H9 (cell line): ENCODE measurements at regions not wholly inside any gene's neighbourhood (a gene's known extent, or its start where the extent isn't known, plus 50 kb on each side); places are given as distances from the start of the nearest gene placed in this dataset.

ENCODE experiments used
- DNase-seq: peaks from one replicate; pipeline ENCODE4 v3.0.0-alpha.2; 2017
- H2AFZ ChIP-seq: one replicate; pipeline ENCODE4 v1.6.1; 2013; ENCODE audit warnings: mild to moderate bottlenecking, low read length, control low read depth, moderate library complexity
- H2AK5ac ChIP-seq: 2 replicates; pipeline ENCODE4 v1.6.1; 2013; ENCODE audit warnings: low read length, control low read depth, mixed read lengths; ENCODE audit not compliant: insufficient read length
- H2BK120ac ChIP-seq: one replicate; pipeline ENCODE4 v1.6.1; 2013; ENCODE audit warnings: low read depth, mild to moderate bottlenecking, low read length, control low read depth, inconsistent platforms; ENCODE audit not compliant: poor library complexity, severe bottlenecking
- H2BK12ac ChIP-seq: 2 replicates; pipeline ENCODE4 v1.6.1; 2013; ENCODE audit warnings: low read length, control low read depth, mixed read lengths, low read depth; ENCODE audit not compliant: insufficient read length
- H2BK15ac ChIP-seq: 2 replicates; pipeline ENCODE4 v1.6.1; 2013; ENCODE audit warnings: low read depth, low read length, control low read depth
- H2BK20ac ChIP-seq: one replicate; pipeline ENCODE4 v1.6.1; 2013; ENCODE audit warnings: low read depth, mild to moderate bottlenecking, low read length, control low read depth, inconsistent platforms; ENCODE audit not compliant: poor library complexity, severe bottlenecking
- H2BK5ac ChIP-seq: 2 replicates; pipeline ENCODE4 v1.6.1; 2013; ENCODE audit warnings: low read length, control low read depth, mixed read lengths; ENCODE audit not compliant: insufficient read length
- H3K14ac ChIP-seq: 2 replicates; pipeline ENCODE4 v1.6.1; 2013; ENCODE audit warnings: low read length, control low read depth; ENCODE audit not compliant: insufficient read depth
- H3K18ac ChIP-seq: 2 replicates; pipeline ENCODE4 v1.6.1; 2013; ENCODE audit warnings: low read depth, mild to moderate bottlenecking, mixed read lengths, low read length, control low read depth; ENCODE audit not compliant: insufficient read length
- H3K23ac ChIP-seq: 2 replicates; pipeline ENCODE4 v1.6.1; 2013; ENCODE audit warnings: low read length, control low read depth, mixed read lengths, low read depth; ENCODE audit not compliant: insufficient read length
- H3K23me2 ChIP-seq: 2 replicates; pipeline ENCODE4 v1.6.1; 2013; ENCODE audit warnings: low read depth, mild to moderate bottlenecking, mixed read lengths, low read length, control low read depth; ENCODE audit not compliant: insufficient read length, poor library complexity, severe bottlenecking
- H3K27ac ChIP-seq: 2 replicates; pipeline ENCODE4 v1.5.1; 2013; ENCODE audit warnings: low read length, control low read depth, mixed read lengths, low read depth; ENCODE audit not compliant: insufficient read length
- H3K27me3 ChIP-seq: 2 replicates; pipeline ENCODE4 v1.6.1; 2013; ENCODE audit warnings: low read length, control low read depth, inconsistent platforms; ENCODE audit not compliant: insufficient read depth
- H3K4ac ChIP-seq: 2 replicates; pipeline ENCODE4 v1.6.1; 2013; ENCODE audit warnings: low read depth, mild to moderate bottlenecking, control low read depth, inconsistent platforms, low read length, moderate library complexity
- H3K4me1 ChIP-seq: 2 replicates; pipeline ENCODE4 v1.6.1; 2013; ENCODE audit warnings: low read length, control low read depth, inconsistent platforms; ENCODE audit not compliant: insufficient read depth
- H3K4me2 ChIP-seq: 2 replicates; pipeline ENCODE4 v1.6.1; 2013; ENCODE audit warnings: low read length, control low read depth, mixed read lengths; ENCODE audit not compliant: insufficient read length, insufficient read depth
- H3K56ac ChIP-seq: 2 replicates; pipeline ENCODE4 v1.6.1; 2013; ENCODE audit warnings: low read depth, mild to moderate bottlenecking, mixed read lengths, low read length, control low read depth; ENCODE audit not compliant: insufficient read length
- H3K79me1 ChIP-seq: 2 replicates; pipeline ENCODE4 v1.6.1; 2013; ENCODE audit warnings: low read depth, mild to moderate bottlenecking, moderate library complexity, low read length, control low read depth, inconsistent platforms; ENCODE audit not compliant: insufficient read depth, poor library complexity, severe bottlenecking
- H3K79me2 ChIP-seq: 2 replicates; pipeline ENCODE4 v1.6.1; 2013; ENCODE audit warnings: low read length, control low read depth, inconsistent platforms; ENCODE audit not compliant: insufficient read depth
- H3K9ac ChIP-seq: 2 replicates; pipeline ENCODE4 v1.6.1; 2013; ENCODE audit warnings: low read length, control low read depth, mixed read lengths; ENCODE audit not compliant: insufficient read length; ENCODE audit errors: extremely low read depth
- H3K9me3 ChIP-seq: one replicate; pipeline ENCODE4 v1.6.1; 2013; ENCODE audit warnings: low read depth, low read length, inconsistent platforms; ENCODE audit not compliant: control insufficient read depth
- H3T11ph ChIP-seq: one replicate; pipeline ENCODE4 v1.6.1; 2013; ENCODE audit warnings: mild to moderate bottlenecking, low read length, control low read depth, inconsistent platforms
- H4K20me1 ChIP-seq: one replicate; pipeline ENCODE4 v1.6.1; 2013; ENCODE audit not compliant: control insufficient read depth, insufficient read length, insufficient read depth
- H4K5ac ChIP-seq: 2 replicates; pipeline ENCODE4 v1.6.1; 2013; ENCODE audit warnings: low read depth, mild to moderate bottlenecking, mixed read lengths, low read length, control low read depth; ENCODE audit not compliant: insufficient read length
- H4K8ac ChIP-seq: replicated peaks from 2 replicates; pipeline ENCODE4 v1.6.1; 2013; ENCODE audit warnings: low read length, control low read depth, mixed read lengths, low read depth; ENCODE audit not compliant: insufficient read length
- H4K91ac ChIP-seq: 2 replicates; pipeline ENCODE4 v1.6.1; 2013; ENCODE audit warnings: low read depth, mild to moderate bottlenecking, moderate library complexity, mixed read lengths, low read length, control low read depth; ENCODE audit not compliant: insufficient read length
- H3K27ac Mint-ChIP-seq, 3 experiments: 2 replicates in 2 of 3; 3 replicates in 1 of 3; pipeline ENCODE4 v1.8.0; 2020 to 2021; ENCODE audit warnings: mixed read lengths in 3 of 3, mild to moderate bottlenecking in 1 of 3, moderate library complexity in 1 of 3
- H3K27me3 Mint-ChIP-seq: 2 replicates; pipeline ENCODE4 v1.8.0; 2021; ENCODE audit warnings: low read depth, mild to moderate bottlenecking, moderate library complexity, mixed read lengths
- H3K36me3 Mint-ChIP-seq, 3 experiments: 2 replicates in 2 of 3; 3 replicates in 1 of 3; pipeline ENCODE4 v1.8.0; 2020 to 2021; ENCODE audit warnings: low read depth in 3 of 3, mixed read lengths in 3 of 3; ENCODE audit not compliant: insufficient read depth in 1 of 3
- H3K4me1 Mint-ChIP-seq, 2 experiments: 2 replicates each; pipeline ENCODE4 v1.8.0; 2020; ENCODE audit warnings: mixed read lengths in 2 of 2
- H3K4me3 Mint-ChIP-seq, 2 experiments: 2 replicates in 1 of 2; 3 replicates in 1 of 2; pipeline ENCODE4 v1.8.0; 2020 to 2021; ENCODE audit warnings: mild to moderate bottlenecking in 2 of 2, mixed read lengths in 2 of 2, moderate library complexity in 1 of 2
- H3K9me3 Mint-ChIP-seq, 2 experiments: 2 replicates in 1 of 2; 3 replicates in 1 of 2; pipeline ENCODE4 v1.8.0; 2020; ENCODE audit warnings: mild to moderate bottlenecking in 2 of 2, mixed read lengths in 2 of 2, moderate library complexity in 1 of 2
- CTCF ChIP-seq: fragments of 200-600 bp; sonication (generic); conservative IDR thresholded peaks from 3 replicates; pipeline ENCODE4 v1.8.0; 2021; ENCODE audit warnings: antibody characterized with exemption, mild to moderate bottlenecking
- WGBS: extraction: QIAGEN DNeasy Blood & Tissue Kit; methylation state at CpG from one replicate; pipeline ENCODE4 v1.1.7; 2013; ENCODE audit warnings: missing lambda C conversion rate, low lambda C conversion rate, mixed read lengths; ENCODE audit not compliant: insufficient read length; ENCODE audit errors: extremely low coverage; 5-methylcytosine and 5-hydroxymethylcytosine counted together

GRCh38 chr4:137960371-137961050 is 281.6 kb downstream of the SLC7A11 start:
- H2BK120ac ChIP-seq, result no peak overlapping the region
- H3K56ac ChIP-seq, result no peak overlapping the region
- no peak overlapping the region for H4K91ac ChIP-seq
- no peaks in the 10 kb centered on the region for H3K9me3 ChIP-seq
- H3K79me1 ChIP-seq, result no peaks in the 10 kb centered on the region
- H3K9me3 Mint-ChIP-seq, result no peaks in the 10 kb centered on the region
- H3K23me2 ChIP-seq, result no peaks in the 10 kb centered on the region
- no peaks in the 10 kb centered on the region for H4K20me1 ChIP-seq
- no peak overlapping the region for H3K27ac ChIP-seq
- no peak overlapping the region for H2BK12ac ChIP-seq
- H2AK5ac ChIP-seq, result no peak overlapping the region
- H3K4ac ChIP-seq, result no peak overlapping the region
- H3K4me1 Mint-ChIP-seq, result no peaks in the 10 kb centered on the region
- H3K79me2 ChIP-seq, result no peaks in the 10 kb centered on the region
- no peak overlapping the region for H2AFZ ChIP-seq
- no peaks in the 10 kb centered on the region for H3K27me3 Mint-ChIP-seq
- no peak overlapping the region for H3K27ac Mint-ChIP-seq
- H3K14ac ChIP-seq, result no peak overlapping the region
- no peak overlapping the region for H3K9ac ChIP-seq
- H3K18ac ChIP-seq, result no peak overlapping the region
- no CpG with 5 or more reads among the region's 3 CpGs for WGBS
- no peak overlapping the region for H3K4me2 ChIP-seq
- no peak overlapping the region for H4K5ac ChIP-seq
- no peak overlapping the region for H2BK5ac ChIP-seq
- DNase-seq, result no peak
- no peak overlapping the region for H3K4me3 Mint-ChIP-seq
- no peaks in the 10 kb centered on the region for H3K27me3 ChIP-seq
- H3T11ph ChIP-seq, result no peak overlapping the region
- H2BK20ac ChIP-seq, result no peak overlapping the region
- no peak overlapping the region for H2BK15ac ChIP-seq
- no peak overlapping the region for H3K23ac ChIP-seq
- H4K8ac ChIP-seq, result no peak overlapping the region
- no peak for TF ChIP-seq CTCF
- no peaks in the 10 kb centered on the region for H3K36me3 Mint-ChIP-seq
- H3K4me1 ChIP-seq, result no peaks in the 10 kb centered on the region
